GM10248 (cell line): ENCODE measurements at regions not wholly inside any gene's neighbourhood (a gene's known extent, or its start where the extent isn't known, plus 50 kb on each side); places are given as distances from the start of the nearest gene placed in this dataset.

ENCODE experiments used
- CTCF ChIA-PET: fragments of 300-600 bp; sonication (Branson Sonifier 250); formaldehyde crosslinking; extraction: SDS; loops from one replicate; lab custom pipeline; 2021; ENCODE audit warnings: antibody characterized with exemption; lab: Yijun Ruan, JAX
- POLR2A ChIA-PET: fragments of 350-650 bp; sonication (Branson Sonifier 250); formaldehyde crosslinking; extraction: SDS; loops from one replicate; lab custom pipeline; 2020; ENCODE audit warnings: antibody characterized with exemption; lab: Yijun Ruan, JAX
- DNase-seq: peaks from one replicate; pipeline ENCODE4 v3.0.0; 2012; ENCODE audit errors: extremely low spot score
- TF ChIP-seq, protein P1 (sequence below): IDR thresholded peaks from 2 replicates; pipeline ENCODE4 v1.5.1; 2012; ENCODE audit warnings: mild to moderate bottlenecking, low read depth; ENCODE audit errors: extremely low read depth, missing control alignments, control extremely low read depth

DNA sequence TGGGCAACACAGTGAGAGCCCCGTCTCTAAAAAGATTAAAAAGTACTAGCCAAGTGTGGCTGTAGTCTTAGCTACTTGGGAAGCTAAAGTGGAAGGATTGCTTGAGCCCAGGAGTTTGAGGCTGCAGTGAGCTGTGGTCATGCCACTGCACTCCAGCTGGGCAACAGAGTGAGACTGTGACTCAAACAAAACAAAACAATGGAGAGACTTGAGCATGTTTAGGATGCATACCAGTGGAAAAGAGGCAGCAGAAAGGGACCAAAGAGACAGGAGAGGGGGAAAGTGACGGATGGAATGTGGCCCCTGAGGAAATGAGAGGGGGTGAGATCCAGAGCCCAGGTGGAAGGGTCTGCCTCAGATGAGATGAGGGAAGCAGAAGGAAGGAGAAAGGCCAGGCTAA, 358.9 kb downstream of the RPS6KC1 start:
- DNase-seq = no peak
- CTCF ChIA-PET = no interaction called here
- POLR2A ChIA-PET = no interaction called here
- TF ChIP-seq, protein P1, sequence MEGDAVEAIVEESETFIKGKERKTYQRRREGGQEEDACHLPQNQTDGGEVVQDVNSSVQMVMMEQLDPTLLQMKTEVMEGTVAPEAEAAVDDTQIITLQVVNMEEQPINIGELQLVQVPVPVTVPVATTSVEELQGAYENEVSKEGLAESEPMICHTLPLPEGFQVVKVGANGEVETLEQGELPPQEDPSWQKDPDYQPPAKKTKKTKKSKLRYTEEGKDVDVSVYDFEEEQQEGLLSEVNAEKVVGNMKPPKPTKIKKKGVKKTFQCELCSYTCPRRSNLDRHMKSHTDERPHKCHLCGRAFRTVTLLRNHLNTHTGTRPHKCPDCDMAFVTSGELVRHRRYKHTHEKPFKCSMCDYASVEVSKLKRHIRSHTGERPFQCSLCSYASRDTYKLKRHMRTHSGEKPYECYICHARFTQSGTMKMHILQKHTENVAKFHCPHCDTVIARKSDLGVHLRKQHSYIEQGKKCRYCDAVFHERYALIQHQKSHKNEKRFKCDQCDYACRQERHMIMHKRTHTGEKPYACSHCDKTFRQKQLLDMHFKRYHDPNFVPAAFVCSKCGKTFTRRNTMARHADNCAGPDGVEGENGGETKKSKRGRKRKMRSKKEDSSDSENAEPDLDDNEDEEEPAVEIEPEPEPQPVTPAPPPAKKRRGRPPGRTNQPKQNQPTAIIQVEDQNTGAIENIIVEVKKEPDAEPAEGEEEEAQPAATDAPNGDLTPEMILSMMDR = no peak

DNA sequence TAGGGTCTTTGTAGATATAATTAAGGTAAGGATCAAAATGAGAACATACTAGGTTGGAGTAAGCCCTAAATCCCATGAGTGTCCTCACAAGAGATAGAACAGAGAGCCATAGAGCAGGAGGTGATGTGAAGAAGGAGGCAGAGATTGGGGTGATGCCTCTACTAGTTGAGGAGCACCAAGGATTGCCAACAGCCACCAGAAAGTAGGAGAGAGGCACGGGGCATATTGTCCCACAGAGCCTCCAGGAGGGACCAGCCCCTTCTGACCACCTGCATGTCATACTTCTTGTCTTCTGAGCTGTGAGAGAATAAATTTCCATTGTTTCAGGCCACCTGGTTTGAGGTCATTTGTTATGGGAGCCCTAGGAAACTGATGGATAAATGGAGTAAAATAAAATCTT, 363.3 kb downstream of the RPS6KC1 start:
- DNase-seq = no peak
- TF ChIP-seq, protein P1 = no peak
- ChIA-PET CTCF (interaction anchor here (1.0 kb wide), 1 partner anchor 10 kb away, joined by 3 read pairs; no protein-coding TSS in a partner anchor), POLR2A (no interaction called here)

DNA sequence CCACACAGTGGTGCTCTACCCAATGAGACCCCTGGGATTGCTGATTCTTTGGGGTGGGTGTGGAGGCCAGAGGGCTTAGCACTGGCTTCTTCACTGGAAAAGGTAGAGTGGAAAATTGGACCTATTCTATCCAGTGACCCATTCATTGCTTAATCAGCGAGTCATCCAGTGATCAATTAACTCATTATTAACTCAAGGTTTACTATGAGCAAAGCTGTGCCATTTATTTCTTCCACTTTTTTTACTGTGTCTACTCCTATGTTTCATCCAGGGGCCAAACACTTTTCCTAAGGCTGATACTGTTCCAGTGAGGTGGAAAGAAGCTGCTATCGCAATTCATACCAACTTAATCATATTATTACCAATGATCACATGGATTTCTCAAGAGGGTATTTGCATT, 363.9 kb downstream of the RPS6KC1 start:
- no peak for DNase-seq
- ChIA-PET POLR2A (no interaction called here), CTCF (interaction anchor here (1.0 to 1.4 kb wide), 3 partner anchors 11 to 15 kb away, joined by 3 to 4 read pairs (median 3); no protein-coding TSS in a partner anchor)
- TF ChIP-seq, protein P1 = no peak

DNA sequence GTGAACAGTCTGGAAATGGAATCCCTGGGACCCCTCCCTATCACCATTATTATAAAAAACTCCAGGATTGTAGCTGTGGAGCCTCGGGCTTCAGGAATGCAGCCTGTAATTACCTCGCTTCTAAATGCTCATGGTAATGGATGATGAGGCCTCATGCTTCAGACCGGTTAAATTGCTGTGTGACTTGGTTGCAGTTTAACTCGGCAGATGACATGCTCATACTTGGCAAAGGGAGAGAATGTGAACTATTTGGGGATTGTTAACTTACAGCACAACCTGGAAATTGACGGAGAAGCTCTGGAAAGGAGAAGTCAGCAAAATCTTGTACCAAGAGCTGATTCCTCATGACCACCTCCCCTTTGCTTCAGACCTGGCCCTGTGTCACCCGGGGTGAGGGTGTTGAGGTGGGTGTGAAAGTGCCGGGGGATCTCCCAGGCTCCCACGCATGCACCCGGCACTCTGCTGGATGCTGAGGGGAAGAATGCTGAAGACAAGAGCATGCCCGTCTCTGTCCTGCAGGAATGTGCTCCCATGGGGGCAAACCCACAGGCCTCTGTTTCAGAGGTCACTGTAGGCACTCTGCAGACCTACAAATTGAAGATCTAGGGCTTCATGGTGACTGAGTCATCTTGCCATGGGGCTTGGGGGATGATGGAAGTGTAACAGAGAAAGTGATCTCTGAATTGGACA, 364.8 kb downstream of the RPS6KC1 start:
- DNase-seq = no peak
- CTCF ChIA-PET = interaction anchor here (1.3 to 1.4 kb wide), 2 partner anchors 13 to 16 kb away, joined by 3 to 4 read pairs; no protein-coding TSS in a partner anchor
- POLR2A ChIA-PET = no interaction called here
- TF ChIP-seq, protein P1 = no peak

DNA sequence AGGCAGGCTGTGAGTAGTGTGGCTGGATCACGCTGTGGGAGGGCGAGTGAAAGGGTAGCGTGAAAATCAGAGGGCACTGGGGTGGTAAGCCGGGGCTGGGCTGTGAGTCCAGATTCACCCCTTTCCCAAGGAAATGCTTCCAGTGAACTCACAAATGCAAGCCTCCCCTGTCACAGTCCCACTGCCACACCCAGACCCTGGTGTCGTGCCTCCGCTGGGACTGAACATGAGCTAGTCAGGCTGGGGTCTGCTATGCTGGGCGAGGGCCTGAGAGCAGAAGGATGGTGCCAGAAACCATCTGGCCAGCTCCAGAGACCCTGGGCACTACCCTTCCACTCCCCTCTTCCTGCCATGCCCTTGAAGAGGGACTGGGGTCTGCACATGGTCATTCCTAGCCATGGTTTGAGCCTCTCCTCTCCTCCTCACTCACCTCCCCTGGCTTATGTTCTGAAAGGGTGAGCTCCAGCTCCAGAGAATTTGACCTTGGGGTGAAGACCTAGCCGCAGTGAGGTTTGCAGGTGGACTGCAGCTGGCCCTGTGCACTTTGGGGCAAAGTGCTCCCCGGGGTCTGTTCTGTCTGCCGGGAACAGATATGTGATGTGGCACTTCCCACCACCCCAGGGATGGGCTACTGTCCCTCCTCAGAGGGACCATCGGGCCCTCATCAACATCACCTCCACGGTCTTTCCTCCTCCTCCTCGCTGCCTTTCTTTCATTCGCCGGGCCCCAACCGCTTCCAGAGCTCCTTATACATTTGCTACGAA, 365.6 kb downstream of the RPS6KC1 start:
- TF ChIP-seq, protein P1 = no peak

DNA sequence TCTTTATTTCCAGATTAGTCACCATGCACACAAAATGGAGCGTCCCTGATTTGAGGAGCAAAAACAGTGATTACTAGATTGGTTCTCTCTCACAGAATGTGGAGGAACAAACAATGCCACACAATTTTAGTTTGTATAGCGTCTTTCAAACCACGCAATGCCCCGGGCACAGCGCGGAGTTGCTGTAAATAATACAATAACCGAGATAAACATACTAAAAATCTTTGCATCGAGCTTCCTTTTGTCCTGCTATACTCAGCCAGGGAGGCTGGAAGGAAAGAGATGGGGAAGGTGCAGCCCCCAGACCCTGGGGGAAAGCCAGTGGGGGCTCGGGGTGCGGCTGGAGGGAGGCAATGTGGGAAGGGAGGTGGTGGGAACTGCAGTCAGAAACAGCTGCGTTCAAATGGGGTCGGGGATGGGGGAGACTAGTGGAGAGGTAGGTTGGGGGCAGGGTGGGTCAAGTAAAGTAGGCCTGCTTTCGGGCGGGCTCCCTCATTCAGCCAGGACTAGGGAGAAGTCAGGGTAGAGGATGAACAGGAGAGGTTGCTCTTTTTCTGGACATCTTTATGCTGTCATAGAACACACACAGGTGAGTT, 366.3 kb downstream of the RPS6KC1 start:
- CTCF ChIA-PET = no interaction called here
- POLR2A ChIA-PET = no interaction called here
- DNase-seq = no peak
- TF ChIP-seq, protein P1 = no peak

More for the DNA sequence above, 365.6 kb downstream of the RPS6KC1 start:
- POLR2A ChIA-PET = no interaction called here
- DNase-seq = no peak
- CTCF ChIA-PET = no interaction called here
